ENCODE measurements at regions not wholly inside any gene's neighbourhood (a gene's known extent, or its start where the extent isn't known, plus 50 kb on each side); places are given as distances from the start of the nearest gene placed in this dataset.

- Mint-ChIP-seq H3K27ac (no peak overlapping the region), H3K27me3 (ENCODE audit: insufficient read depth, low read depth) (peaks cover 3% of the 10 kb centered on the region), H3K36me3 (no peaks in the 10 kb centered on the region), H3K4me1 (no peaks in the 10 kb centered on the region), H3K9me3 (peaks cover 2% of the 10 kb centered on the region), H3K4me3 (no peak overlapping the region)
- H3K4me2 ChIP-seq, result no peak overlapping the region
- H2AFZ ChIP-seq (replicated peaks), result no peak overlapping the region
- DNase-seq (ENCODE audit: low spot score), result no peak
- no peaks in the 10 kb centered on the region for H3K36me3 ChIP-seq
- H4K20me1 ChIP-seq (ENCODE audit: low read depth), result no peaks in the 10 kb centered on the region
- no peaks in the 10 kb centered on the region for H3K4me1 ChIP-seq
- no peak overlapping the region for H3K4me3 ChIP-seq
- H3K27ac ChIP-seq, result no peak overlapping the region
- no peaks in the 10 kb centered on the region for H3K79me2 ChIP-seq (ENCODE audit: low read depth)
- no peaks in the 10 kb centered on the region for H3F3A ChIP-seq (ENCODE audit: low read depth)
- TF ChIP-seq EZH2 (IDR thresholded peaks at IDR 0.05) (no peak), EZH2phosphoT487 (IDR thresholded peaks at IDR 0.05) (no peak), CTCF (IDR thresholded peaks at IDR 0.05) (no peak)
- no peak overlapping the region for H3K9ac ChIP-seq
- H3K27me3 ChIP-seq, result no peaks in the 10 kb centered on the region
- no peaks in the 10 kb centered on the region for H3K9me3 ChIP-seq (ENCODE audit: low read depth)
Measured at GRCh38 chr3:161852744-161853143, 356.1 kb downstream of the OTOL1 start.

DNA sequence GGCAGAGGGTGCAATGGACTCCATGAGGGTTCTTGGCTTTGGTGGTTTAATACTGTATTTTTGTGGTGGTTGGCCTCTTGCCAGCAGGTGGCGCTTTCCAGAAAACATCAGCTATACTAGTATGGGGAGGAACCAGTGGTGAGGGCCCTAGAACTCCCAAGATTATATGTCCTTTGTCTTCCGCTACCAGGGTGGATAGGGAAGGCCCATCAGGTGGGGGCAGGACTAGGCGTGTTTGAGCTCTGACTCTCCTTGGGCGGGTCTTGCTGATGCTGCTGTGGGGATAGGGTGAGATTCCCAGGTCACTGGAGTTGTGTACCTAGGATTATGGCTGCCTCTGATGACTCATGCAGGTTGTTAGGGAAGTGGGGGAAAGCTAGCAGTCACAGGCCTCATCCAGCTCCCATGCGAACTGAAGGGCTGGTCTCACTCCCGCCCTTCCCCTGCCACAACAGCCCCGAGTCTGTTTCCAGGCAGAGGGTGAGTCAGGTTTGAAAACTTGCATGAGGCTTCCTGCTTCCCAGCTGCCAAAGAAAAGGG is 357.7 kb downstream of the OTOL1 start:
- no peak overlapping the region for H3K4me3 ChIP-seq
- Mint-ChIP-seq H3K27me3 (ENCODE audit: insufficient read depth, low read depth) (peaks cover 3% of the 10 kb centered on the region), H3K27ac (no peak overlapping the region), H3K4me1 (no peaks in the 10 kb centered on the region), H3K36me3 (no peaks in the 10 kb centered on the region), H3K9me3 (peaks cover 2% of the 10 kb centered on the region), H3K4me3 (no peak overlapping the region)
- no peak overlapping the region for H3K27ac ChIP-seq
- H3K27me3 ChIP-seq, result no peaks in the 10 kb centered on the region
- TF ChIP-seq EZH2phosphoT487 (IDR thresholded peaks at IDR 0.05), result no peak
- peak; percentile 55 for TF ChIP-seq CTCF (IDR thresholded peaks at IDR 0.05)
- no peak for TF ChIP-seq EZH2 (IDR thresholded peaks at IDR 0.05)
- no peaks in the 10 kb centered on the region for H3K36me3 ChIP-seq
- no peaks in the 10 kb centered on the region for H3K4me1 ChIP-seq
- no peaks in the 10 kb centered on the region for H3K79me2 ChIP-seq (ENCODE audit: low read depth)
- H3K9ac ChIP-seq, result no peak overlapping the region
- H2AFZ ChIP-seq (replicated peaks), result peak overlapping the region; percentile 24
- no peaks in the 10 kb centered on the region for H3K9me3 ChIP-seq (ENCODE audit: low read depth)
- H4K20me1 ChIP-seq (ENCODE audit: low read depth), result no peaks in the 10 kb centered on the region
- peak; percentile 33 for DNase-seq (ENCODE audit: low spot score)
- no peak overlapping the region for H3K4me2 ChIP-seq
- H3F3A ChIP-seq (ENCODE audit: low read depth), result no peaks in the 10 kb centered on the region

DNA sequence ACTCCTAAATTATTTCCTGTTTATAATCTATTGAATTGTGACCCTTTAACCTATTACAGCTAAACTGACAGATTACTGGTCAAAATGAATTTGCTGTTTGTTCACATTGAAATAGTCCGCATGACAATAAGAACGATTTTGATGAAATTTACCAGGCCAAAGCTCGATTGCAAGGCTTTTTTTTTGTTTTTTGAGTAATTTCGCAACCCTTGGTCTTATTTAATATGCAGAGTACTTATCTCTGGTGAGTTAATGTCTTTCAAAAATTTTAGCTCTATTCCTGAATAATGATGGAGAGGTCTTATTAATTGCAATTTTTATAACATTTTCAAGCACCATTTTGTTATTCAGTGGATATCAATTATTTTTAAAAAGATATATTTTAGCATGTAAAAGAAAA is 362.4 kb downstream of the OTOL1 start:
- H3K4me3 ChIP-seq, result no peak overlapping the region
- H3K4me1 ChIP-seq, result peaks cover 6% of the 10 kb centered on the region
- no peak overlapping the region for H2AFZ ChIP-seq (replicated peaks)
- H3K79me2 ChIP-seq (ENCODE audit: low read depth), result no peaks in the 10 kb centered on the region
- no peaks in the 10 kb centered on the region for H3K27me3 ChIP-seq
- H3K9me3 ChIP-seq (ENCODE audit: low read depth), result no peaks in the 10 kb centered on the region
- Mint-ChIP-seq H3K4me3 (no peak overlapping the region), H3K27ac (no peak overlapping the region), H3K36me3 (no peaks in the 10 kb centered on the region), H3K27me3 (ENCODE audit: insufficient read depth, low read depth) (no peaks in the 10 kb centered on the region), H3K9me3 (no peaks in the 10 kb centered on the region), H3K4me1 (peaks cover 5% of the 10 kb centered on the region)
- H3K36me3 ChIP-seq, result no peaks in the 10 kb centered on the region
- no peak overlapping the region for H3K4me2 ChIP-seq
- H4K20me1 ChIP-seq (ENCODE audit: low read depth), result no peaks in the 10 kb centered on the region
- DNase-seq (ENCODE audit: low spot score), result no peak
- H3F3A ChIP-seq (ENCODE audit: low read depth), result no peaks in the 10 kb centered on the region
- H3K9ac ChIP-seq, result no peak overlapping the region
- no peak overlapping the region for H3K27ac ChIP-seq
- TF ChIP-seq CTCF (IDR thresholded peaks at IDR 0.05), result no peak
- no peak for TF ChIP-seq EZH2 (IDR thresholded peaks at IDR 0.05)
- TF ChIP-seq EZH2phosphoT487 (IDR thresholded peaks at IDR 0.05), result no peak
